HepG2 (cell line): ENCODE measurements at regions not wholly inside any gene's neighbourhood (a gene's known extent, or its start where the extent isn't known, plus 50 kb on each side); places are given as distances from the start of the nearest gene placed in this dataset.
A peak's percentile ranks its signal among the peaks of the same experiment; 100 is the strongest.

ENCODE experiments used
- ATAC-seq: fragments of 200-7000 bp; cut with Tn5 transposase; 3 replicates; pipeline ENCODE4 v1.9.1; 2020; ENCODE audit warnings: mild to moderate bottlenecking, moderate library complexity
- BruUV-seq: library from RNA; stranded (reverse); fragments of 400-500 nt; replicated peaks from 2 replicates; lab custom pipeline; 2021; lab: Mats Ljungman, UMichigan
- CTCF ChIA-PET: fragments of 300-600 bp; formaldehyde crosslinking; extraction: SDS; loops from one replicate; lab custom pipeline; 2021; ENCODE audit warnings: low total read pairs, inconsistent platforms, low intra/inter-chr PET ratio; lab: Yijun Ruan, JAX
- POLR2A ChIA-PET: fragments of 350-600 bp; sonication (Branson Sonifier 250); formaldehyde crosslinking; loops from one replicate; lab custom pipeline; 2020; ENCODE audit warnings: antibody characterized with exemption, inconsistent platforms; lab: Yijun Ruan, JAX
- DNase-seq: peaks from one replicate; pipeline ENCODE4 v3.0.0-alpha.2; 2015; ENCODE audit warnings: low spot score
- FAIRE-seq: peaks from 3 replicates; lab custom pipeline; 2011; peaks lifted over from hg19 to GRCh38; lab: Jason Lieb, UNC
- H2AFZ ChIP-seq: one replicate; pipeline ENCODE4 v1.6.1; 2011; ENCODE audit warnings: low read length, inconsistent platforms
- H3K27ac ChIP-seq: fragments of 300-600 bp; 3 replicates; pipeline ENCODE4 v1.8.0; 2011; ENCODE audit warnings: mixed run types, mild to moderate bottlenecking, mixed read lengths, low read length, inconsistent platforms; ENCODE audit not compliant: insufficient read depth; ENCODE audit errors: extremely low read length
- H3K27me3 ChIP-seq, 2 experiments: fragments of 200-600 bp in 1 of 2; 2 replicates in 1 of 2; 3 replicates in 1 of 2; pipeline versions ENCODE4 v1.6.0 to v1.8.0; 2011; ENCODE audit warnings: low read length in 2 of 2, mild to moderate bottlenecking in 2 of 2, moderate library complexity in 2 of 2, inconsistent platforms in 1 of 2; ENCODE audit not compliant: insufficient read depth in 2 of 2, control insufficient read depth in 1 of 2
- H3K36me3 ChIP-seq, 2 experiments: fragments of 200-600 bp in 1 of 2; replicated peaks in 1 of 2; 2 replicates in 1 of 2; 3 replicates in 1 of 2; pipeline versions ENCODE4 v1.5.1 to v1.8.0; 2011; ENCODE audit warnings: low read length in 2 of 2, inconsistent platforms in 1 of 2; ENCODE audit not compliant: insufficient read depth in 2 of 2, control insufficient read depth in 1 of 2
- H3K4me1 ChIP-seq: 2 replicates; pipeline ENCODE4 v1.5.1; 2012; ENCODE audit warnings: low read length, inconsistent platforms; ENCODE audit not compliant: insufficient read depth
- H3K4me2 ChIP-seq: 2 replicates; pipeline ENCODE4 v1.6.0; 2011; ENCODE audit warnings: low read depth, low read length, inconsistent platforms
- H3K4me3 ChIP-seq, 3 experiments: fragments of 200-600 bp in 1 of 3; sonication (generic), shearing (Covaris generic) in 1 of 3; replicated peaks in 1 of 3; 2 replicates each; pipeline ENCODE4 v1.5.1; 2011 to 2016; ENCODE audit warnings: low read length in 3 of 3, inconsistent platforms in 2 of 3, low read depth in 2 of 3, mild to moderate bottlenecking in 2 of 3, control low read depth in 1 of 3, mixed read lengths in 1 of 3; ENCODE audit not compliant: insufficient read depth in 1 of 3
- H3K79me2 ChIP-seq: one replicate; pipeline ENCODE4 v1.6.1; 2011; ENCODE audit warnings: low read length, inconsistent platforms; ENCODE audit not compliant: insufficient read depth
- H3K9ac ChIP-seq: 2 replicates; pipeline ENCODE4 v1.6.0; 2011; ENCODE audit warnings: mild to moderate bottlenecking, low read depth, low read length, inconsistent platforms; ENCODE audit not compliant: insufficient read depth
- H3K9me3 ChIP-seq: 2 replicates; pipeline ENCODE4 v1.5.1; 2012; ENCODE audit warnings: mild to moderate bottlenecking, low read length
- H4K20me1 ChIP-seq: 2 replicates; pipeline ENCODE4 v1.6.0; 2011; ENCODE audit warnings: inconsistent platforms, mild to moderate bottlenecking, low read length, moderate library complexity; ENCODE audit not compliant: insufficient read depth
- ATF5 ChIP-seq: sonication (generic); formaldehyde crosslinking; IDR thresholded peaks from 2 replicates; pipeline ENCODE4 v1.4.0; 2020; ENCODE audit warnings: mild to moderate bottlenecking, low read depth, missing genetic modification reagents
- CEBPB ChIP-seq: IDR thresholded peaks from 2 replicates; pipeline ENCODE4 v1.6.1; 2011; ENCODE audit warnings: low read depth, low read length, improper control_type of control experiment, borderline replicate concordance
- TOE1 ChIP-seq: sonication (generic); formaldehyde crosslinking; IDR thresholded peaks from 2 replicates; pipeline ENCODE4 v1.4.0; 2020; ENCODE audit warnings: mild to moderate bottlenecking, missing genetic modification reagents
- WGBS: methylation state at CpG from one replicate; pipeline ENCODE4 v1.1.6; 2017; ENCODE audit warnings: low lambda C conversion rate; 5-methylcytosine and 5-hydroxymethylcytosine counted together
- in situ Hi-C: cut with HindIII; loops from 2 replicates; pipeline ENCODE4 v1.10.0; 2017; ENCODE audit warnings: low pct_unique_long_range_greater_than_20kb; ENCODE audit not compliant: extremely low pct_ligation_motif_present
- intact Hi-C: fragments of 100-400 bp; cut with micrococcal nuclease; formaldehyde crosslinking; loops from one replicate; pipeline ENCODE4 v1.10.0; 2022; ENCODE audit not compliant: unreplicated experiment

GRCh38 chr4:97479388-97479787 lies 663.9 kb downstream of the STPG2 start:
- Histone ChIP-seq H3K27ac (no peak overlapping the region), H3K4me2 (no peak overlapping the region), H3K27me3 (no peaks in the 10 kb centered on the region), H3K36me3 (no peaks in the 10 kb centered on the region), H3K79me2 (no peaks in the 10 kb centered on the region), H3K9ac (no peak overlapping the region), H3K4me3 (no peak overlapping the region), H3K4me1 (no peaks in the 10 kb centered on the region), H4K20me1 (no peaks in the 10 kb centered on the region), H2AFZ (no peak overlapping the region), H3K9me3 (peaks cover 66% of the 10 kb centered on the region)
- ATAC-seq: no peak
- BruUV-seq: no TSS peak
- intact Hi-C loops (no loop called here), in situ Hi-C loops (no loop called here)
- ChIA-PET CTCF (no interaction called here), POLR2A (no interaction called here)
- 0% methylated on average over 1 of the region's 1 CpG for WGBS
- TF ChIP-seq ATF5 (CRISPR knock-in tag) (no peak), CEBPB (0 out of 2 replicates have a peak, but pooled peaks have one; percentile 16)
- FAIRE-seq: no peak
- DNase-seq: no peak

GRCh38 chr4:97491856-97492255 lies 651.4 kb downstream of the STPG2 start:
- no peak for DNase-seq
- in situ Hi-C loops (no loop called here), intact Hi-C loops (no loop called here)
- CTCF ChIA-PET: no interaction called here
- POLR2A ChIA-PET: no interaction called here
- Histone ChIP-seq H2AFZ (no peak overlapping the region), H3K4me1 (no peaks in the 10 kb centered on the region), H3K79me2 (no peaks in the 10 kb centered on the region), H3K36me3 (no peaks in the 10 kb centered on the region), H3K27me3 (no peaks in the 10 kb centered on the region), H4K20me1 (no peaks in the 10 kb centered on the region), H3K9ac (no peak overlapping the region), H3K4me2 (no peak overlapping the region), H3K9me3 (peaks cover 72% of the 10 kb centered on the region), H3K27ac (no peak overlapping the region)
- BruUV-seq: no TSS peak
- WGBS: 0% methylated on average over 3 of the region's 3 CpGs
- no peak for FAIRE-seq
- no peak for ATAC-seq
- no peak for TF ChIP-seq TOE1 (CRISPR knock-in tag)
- TF ChIP-seq, all 625 proteins: peak for 0
- no peak overlapping the region for H3K4me3 ChIP-seq
